ENCODE measurements at regions not wholly inside any gene's neighbourhood (a gene's known extent, or its start where the extent isn't known, plus 50 kb on each side); places are given as distances from the start of the nearest gene placed in this dataset.
"Not testable (repeated sequence)": the region's sequence is repeated elsewhere in the genome, so short reads cannot be mapped to it uniquely, and the experiment has no call there.

DNA sequence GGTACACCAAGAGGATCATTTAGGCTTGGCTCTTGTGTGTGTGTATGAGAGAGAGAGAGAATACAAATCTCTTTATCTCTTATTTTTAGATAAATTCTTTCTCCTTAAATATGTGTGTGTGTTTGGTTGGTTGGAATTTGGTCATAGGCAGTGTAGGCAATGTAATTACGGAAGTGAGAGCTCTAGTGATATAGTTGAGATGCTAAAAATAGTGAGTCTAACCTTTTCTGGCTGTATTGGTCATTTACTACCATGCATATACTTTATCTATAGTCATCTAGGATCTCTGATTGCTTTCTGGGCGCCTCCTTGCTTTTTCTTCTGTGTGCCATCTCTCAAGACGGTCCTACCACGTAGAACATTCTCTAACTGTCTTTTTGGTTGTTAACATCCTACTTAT is 250.2 kb downstream of the NUF2 start:
- DNase-seq (ENCODE audit: low spot score) = no peak

DNA sequence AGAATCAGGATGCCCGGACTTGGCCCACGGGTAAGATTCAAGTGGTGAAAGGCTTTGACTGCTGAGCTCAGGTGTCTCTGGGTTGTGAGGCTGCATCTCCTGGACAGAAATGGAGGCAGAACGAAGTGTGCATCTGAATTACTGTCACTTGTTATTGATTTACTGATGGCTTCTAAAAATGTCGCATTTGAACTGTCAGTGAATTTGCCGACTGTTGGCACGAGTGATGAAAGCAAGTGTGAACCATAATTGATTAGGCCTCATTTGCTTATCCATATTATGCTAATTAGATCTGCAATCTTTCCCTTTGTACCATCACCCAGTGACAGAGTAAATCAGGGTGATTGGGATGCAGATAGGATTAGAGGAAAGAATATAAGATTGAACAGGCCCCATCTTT is 252.4 kb downstream of the NUF2 start:
- no peak for DNase-seq (ENCODE audit: low spot score)

DNA sequence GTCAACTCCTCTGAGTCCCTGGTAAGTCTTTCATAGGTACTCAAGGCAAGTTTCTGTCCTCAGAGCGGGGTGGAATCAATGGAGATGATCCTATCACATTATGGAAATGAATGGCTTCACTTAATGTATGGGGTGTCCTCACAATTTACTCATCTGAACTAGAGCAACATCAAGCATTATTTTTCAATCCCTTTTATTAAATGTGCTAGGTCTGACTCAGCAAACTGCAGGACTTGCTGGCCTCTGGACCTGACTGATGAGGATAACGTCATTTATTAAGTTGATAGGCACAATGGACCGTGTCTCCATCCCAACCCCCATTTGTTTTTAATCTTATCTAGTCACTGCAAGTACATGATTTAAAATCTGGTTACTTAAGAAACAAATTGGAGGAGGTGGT is 259.2 kb downstream of the NUF2 start:
- DNase-seq (ENCODE audit: low spot score) = no peak

DNA sequence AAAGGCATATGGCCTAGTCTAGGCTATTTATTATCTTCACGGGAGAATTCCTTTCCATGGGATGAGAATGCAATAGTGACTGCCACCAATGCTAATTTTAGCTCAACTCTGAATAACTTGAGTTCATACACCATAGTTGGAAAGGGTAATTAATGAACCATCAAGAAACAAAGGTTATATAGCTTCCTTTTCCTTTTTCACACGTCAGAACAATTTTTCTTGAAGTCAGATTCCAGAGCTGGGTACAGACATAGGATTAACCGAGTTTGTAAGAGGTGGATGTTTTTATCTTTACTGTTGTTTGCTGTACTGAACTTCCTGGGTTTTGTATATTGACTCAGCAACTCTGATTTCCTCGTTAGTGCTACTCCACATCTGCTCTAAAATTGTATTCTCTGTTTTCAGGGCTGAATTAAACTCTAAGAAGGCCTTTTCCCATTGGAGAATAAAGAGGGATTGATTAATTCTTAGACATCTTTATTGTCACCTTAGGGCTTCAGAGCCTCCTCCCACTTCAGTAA is 262.0 kb downstream of the NUF2 start:
- DNase-seq (ENCODE audit: low spot score) = no peak

DNA sequence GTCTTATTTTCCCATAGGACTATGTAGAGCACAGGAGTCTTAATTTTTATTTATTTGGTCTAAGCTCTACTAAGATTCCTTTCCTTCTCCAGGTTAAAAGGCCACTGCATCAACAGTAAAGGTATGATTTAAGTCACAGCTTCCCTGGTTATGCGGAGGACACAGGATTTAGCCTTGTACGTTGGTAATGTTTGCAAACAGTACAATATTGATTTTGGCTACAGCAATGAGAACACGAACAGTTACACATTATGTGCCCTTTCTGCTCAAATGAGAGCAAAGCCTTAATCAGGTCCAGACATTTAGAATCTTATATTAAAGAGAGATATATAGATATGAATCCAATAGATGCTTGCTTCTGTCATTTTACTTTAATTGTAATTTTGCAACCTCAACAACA is 264.0 kb downstream of the NUF2 start:
- no peak for DNase-seq (ENCODE audit: low spot score)

DNA sequence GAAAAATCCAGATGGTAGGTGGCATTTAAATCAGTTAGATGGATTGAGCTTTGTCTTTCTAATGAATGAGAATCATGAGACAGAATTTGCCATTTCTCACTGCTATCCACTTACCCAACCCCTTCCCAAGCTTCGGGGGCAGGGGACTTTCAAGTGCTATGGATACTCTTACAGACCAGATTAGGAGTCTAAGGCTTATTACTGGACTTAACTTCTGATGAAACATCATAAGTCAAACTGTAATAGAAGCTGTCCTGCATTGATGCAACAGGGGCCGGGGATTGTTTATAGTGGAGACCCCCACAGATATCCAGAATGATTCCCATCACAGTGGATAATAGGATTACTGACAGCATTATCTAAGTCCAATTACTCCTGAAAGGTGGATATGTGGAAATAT is 267.0 kb downstream of the NUF2 start:
- DNase-seq (ENCODE audit: low spot score) = no peak

GRCh38 chr1:163589735-163590134 is 268.0 kb downstream of the NUF2 start:
- no peak for DNase-seq (ENCODE audit: low spot score)

DNA sequence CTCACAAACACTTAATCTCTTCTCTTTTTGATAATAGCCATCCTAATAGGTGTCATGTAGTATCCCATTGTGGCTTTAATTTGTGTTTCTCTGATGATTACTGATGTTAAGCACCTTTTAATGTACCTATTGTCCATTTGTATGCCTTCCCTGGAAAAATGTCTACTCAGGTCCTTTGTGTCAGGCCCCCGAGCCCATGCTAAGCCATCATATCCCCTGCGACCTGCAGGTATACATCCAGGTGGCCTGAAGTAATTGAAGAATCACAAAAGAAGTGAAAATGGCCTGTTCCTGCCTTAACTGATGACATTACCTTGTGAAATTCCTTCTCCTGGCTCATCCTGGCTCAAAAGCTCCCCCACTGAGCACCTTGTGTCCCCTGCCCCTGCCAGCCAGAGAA is 269.4 kb downstream of the NUF2 start:
- not testable (repeated sequence) for DNase-seq (ENCODE audit: low spot score)

- not testable (repeated sequence) for DNase-seq (ENCODE audit: low spot score)
Observed at GRCh38 chr1:163592623-163593022, 270.9 kb downstream of the NUF2 start.

DNA sequence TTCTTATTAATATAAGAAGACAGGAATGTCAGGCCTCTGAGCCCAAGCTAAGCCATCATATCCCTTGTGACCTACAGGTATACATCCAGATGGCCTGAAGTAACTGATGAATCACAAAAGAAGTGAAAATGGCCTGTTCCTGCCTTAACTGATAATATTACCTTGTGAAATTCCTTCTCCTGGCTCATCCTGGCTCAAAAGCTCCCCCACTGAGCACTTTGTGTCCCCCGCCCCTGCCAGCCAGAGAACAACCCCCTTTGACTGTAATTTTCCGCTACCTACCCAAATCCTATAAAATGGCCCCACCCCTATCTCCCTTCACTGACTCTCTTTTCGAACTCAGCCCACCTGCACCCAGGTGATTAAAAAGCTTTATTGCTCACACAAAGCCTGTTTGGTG is 274.4 kb downstream of the NUF2 start:
- not testable (repeated sequence) for DNase-seq (ENCODE audit: low spot score)

DNA sequence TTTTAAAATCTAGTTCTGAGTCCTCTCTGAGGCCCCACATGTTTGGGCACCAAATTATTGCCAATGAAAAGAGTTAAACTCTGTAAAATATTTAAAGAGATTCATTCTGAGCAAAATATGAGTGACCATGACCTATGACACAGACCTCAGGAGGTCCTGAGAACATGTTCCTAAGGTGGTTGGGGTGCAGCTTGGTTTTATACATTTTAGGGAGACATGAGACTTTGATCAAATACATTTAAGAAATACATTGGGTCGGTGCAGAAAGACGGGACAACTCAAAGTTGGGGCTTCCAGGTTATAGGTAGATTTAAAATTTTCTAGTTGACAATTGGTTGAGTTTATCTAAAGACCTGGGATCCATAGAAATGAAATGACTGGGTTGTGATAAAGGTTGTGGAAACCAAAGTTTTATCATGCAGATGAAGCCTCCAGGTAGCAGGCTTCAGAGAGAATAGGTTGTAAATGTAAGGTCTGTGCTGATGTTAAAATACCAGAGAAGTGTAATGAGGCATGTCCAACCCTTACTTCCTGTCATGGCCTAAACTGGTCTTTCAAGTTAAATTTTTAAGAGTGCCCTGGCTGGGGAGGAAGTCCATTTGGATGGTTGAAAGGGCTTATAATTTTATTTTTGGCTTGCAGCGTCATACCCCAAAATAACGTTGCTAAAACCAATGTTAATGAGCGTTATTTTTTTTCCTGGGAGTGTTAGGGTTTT is 274.9 kb downstream of the NUF2 start:
- no peak for DNase-seq (ENCODE audit: low spot score)

DNA sequence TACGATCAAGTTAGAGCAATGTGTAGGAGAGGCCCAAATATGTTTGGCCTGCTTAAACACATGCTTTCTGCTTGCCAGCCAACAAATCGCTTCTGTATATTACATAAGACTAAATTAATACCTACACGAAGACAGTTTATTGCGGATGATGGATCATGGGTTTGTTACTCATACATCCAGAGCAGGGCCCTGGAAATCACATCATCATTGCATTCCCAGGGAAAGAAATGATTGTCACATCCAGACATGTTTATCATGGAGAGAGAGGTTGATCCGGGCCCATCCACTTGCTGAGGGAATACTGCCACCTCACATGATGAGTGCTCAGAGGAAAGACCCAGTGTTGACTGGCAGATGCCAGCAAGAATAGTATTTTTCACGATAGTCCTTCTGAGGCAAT is 282.6 kb downstream of the NUF2 start:
- DNase-seq (ENCODE audit: low spot score) = no peak

- DNase-seq (ENCODE audit: low spot score) = no peak
Observed at GRCh38 chr1:163604896-163605295, 283.1 kb downstream of the NUF2 start.

GRCh38 chr1:163608979-163609378 is 287.2 kb downstream of the NUF2 start:
- no peak for DNase-seq (ENCODE audit: low spot score)

- DNase-seq (ENCODE audit: low spot score) = no peak
Observed at GRCh38 chr1:163609858-163610257, 288.1 kb downstream of the NUF2 start.

- DNase-seq (ENCODE audit: low spot score) = no peak
Observed at GRCh38 chr1:163610486-163610885, 288.7 kb downstream of the NUF2 start.

- DNase-seq (ENCODE audit: low spot score) = no peak
Observed at GRCh38 chr1:163614361-163614760, 292.6 kb downstream of the NUF2 start.

DNA sequence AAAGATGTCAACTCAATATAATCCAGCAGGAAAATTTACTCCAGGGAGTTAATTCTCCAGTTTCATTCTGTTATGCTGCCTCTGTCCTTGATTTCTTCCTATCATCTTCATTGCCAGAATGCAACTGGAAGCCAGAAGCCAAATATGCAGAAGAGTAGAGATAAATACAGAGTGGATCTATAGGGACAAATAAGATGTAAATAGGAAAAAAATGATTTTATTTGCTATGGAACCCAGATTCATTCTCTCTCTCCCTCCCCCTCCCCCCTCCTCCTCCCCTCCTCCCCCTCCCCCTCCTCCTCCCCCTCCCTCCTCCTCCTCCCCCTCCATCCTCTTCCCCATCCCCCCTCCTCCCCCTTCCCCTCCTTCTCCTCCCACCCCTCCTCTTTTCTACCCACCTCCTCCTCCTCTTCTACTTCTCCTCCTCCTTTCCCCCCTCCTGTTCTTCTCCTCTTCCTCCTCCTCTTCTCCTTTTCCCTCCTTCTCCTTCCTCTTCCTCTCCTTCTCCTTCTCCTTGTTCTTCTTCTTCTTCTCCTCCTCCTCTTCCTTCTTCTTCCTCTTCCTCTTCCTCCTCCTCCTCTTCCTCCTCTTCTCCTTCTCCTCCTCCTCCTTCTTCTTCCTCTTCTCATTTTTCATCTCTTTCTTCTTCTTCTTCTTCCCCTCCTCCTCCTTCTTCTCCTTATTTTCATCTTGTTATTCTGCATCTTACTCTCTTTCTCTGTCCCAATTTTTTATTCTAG is 306.4 kb downstream of the NUF2 start:
- no peak for DNase-seq (ENCODE audit: low spot score)

DNA sequence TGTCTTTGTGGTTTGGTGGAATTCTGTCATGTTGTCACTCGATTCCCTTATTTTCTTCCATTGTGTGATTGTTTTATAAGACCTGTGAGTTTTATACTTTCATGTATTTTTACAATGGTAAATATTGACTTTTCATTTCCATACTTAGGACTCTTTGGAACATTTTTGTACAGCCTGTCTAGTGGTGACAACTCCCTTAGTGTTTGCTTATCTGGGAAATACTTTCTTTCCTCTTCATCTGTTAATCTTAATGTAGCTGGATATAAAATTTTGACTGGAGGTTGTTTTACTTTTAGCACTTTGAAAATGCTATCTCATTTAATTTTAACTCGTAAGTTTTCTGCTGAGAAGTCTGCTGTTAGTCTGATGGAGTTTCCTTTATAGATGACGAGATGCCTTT is 310.5 kb downstream of the NUF2 start:
- DNase-seq (ENCODE audit: low spot score) = no peak

DNA sequence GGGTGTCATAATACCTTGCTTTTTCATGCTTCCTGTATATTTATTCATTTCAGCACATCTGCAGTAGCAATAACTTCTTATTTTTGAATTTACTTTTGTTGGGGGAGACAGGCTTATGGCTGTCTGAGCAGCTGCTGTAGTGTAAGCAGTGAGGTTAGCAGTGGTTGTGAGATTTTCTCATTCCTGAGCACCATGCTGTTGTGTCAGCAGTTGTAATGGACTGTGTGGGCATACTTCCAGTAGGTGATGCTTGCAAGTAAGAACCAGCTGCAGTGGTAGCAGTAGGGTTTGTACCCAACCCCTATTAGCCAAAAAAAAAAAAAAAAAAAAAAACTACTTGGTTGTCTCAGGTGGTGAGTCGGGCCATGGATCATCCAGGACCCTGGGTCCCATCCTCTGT is 311.6 kb downstream of the NUF2 start:
- no peak for DNase-seq (ENCODE audit: low spot score)

DNA sequence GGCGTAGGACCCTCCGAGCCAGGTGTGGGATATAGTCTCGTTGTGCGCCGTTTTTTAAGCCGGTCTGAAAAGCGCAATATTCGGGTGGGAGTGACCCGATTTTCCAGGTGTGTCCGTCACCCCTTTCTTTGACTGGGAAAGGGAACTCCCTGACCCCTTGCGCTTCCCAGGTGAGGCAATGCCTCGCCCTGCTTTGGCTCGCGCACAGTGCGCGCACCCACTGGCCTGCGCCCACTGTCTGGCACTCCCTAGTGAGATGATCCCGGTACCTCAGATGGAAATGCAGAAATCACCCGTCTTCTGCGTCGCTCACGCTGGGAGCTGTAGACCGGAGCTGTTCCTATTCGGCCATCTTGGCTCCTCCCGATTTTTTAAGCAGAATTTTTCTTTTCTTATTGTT is 323.9 kb downstream of the NUF2 start:
- DNase-seq (ENCODE audit: low spot score) = not testable (repeated sequence)

DNA sequence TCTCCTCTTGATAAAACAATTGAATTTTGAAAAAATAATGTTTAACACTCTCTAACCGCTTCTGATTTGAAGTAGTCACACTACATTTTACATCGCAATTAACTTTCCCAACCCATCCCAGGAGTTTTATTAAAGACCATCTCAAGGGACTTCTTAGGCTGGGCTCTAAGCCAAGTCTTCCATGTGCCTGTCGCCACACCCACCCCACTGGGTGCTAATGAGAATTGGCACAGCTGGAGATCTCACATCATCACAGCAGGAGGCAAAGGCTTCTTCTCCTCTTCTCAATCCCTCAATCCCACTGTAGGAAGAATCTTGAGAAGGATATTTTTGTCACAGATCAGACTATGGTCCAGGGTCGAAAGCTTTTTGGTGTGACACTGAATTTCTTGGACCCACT is 328.9 kb downstream of the NUF2 start:
- DNase-seq (ENCODE audit: low spot score) = peak; percentile 11

DNA sequence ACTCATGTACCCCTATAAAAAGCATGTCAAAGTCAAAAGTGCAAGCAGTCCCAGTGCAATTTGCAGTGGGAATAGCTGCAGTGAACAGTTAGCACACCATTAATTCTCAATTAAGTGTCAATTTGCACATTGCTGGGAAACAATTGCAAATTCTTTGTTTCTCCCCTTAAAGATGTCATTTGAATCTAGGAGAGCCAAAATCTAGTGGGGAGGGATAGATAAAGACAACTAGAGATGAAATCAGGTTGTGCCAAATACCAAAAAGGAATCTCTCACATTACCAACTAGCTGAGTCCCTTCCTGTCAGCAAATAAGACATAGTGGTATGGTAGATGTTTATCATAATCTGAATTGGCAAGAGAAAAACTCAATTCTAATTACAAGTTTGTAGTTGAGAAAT is 330.7 kb downstream of the NUF2 start:
- no peak for DNase-seq (ENCODE audit: low spot score)
